Panc1 (cell line): ENCODE measurements at regions not wholly inside any gene's neighbourhood (a gene's known extent, or its start where the extent isn't known, plus 50 kb on each side); places are given as distances from the start of the nearest gene placed in this dataset.

ENCODE experiments used
- ATAC-seq: fragments of 200-7000 bp; cut with Tn5 transposase; 2 replicates; pipeline ENCODE4 v1.9.1; 2020; ENCODE audit warnings: mild to moderate bottlenecking, moderate library complexity
- BruUV-seq: library from RNA; stranded (reverse); fragments of 400-500 nt; replicated peaks from 2 replicates; lab custom pipeline; 2021; lab: Mats Ljungman, UMichigan
- CTCF ChIA-PET: fragments of 300-600 bp; sonication (Branson Sonifier 250); formaldehyde crosslinking; loops from one replicate; lab custom pipeline; 2022; ENCODE audit warnings: antibody characterized with exemption; lab: Charles Lee
- POLR2A ChIA-PET: fragments of 300-600 bp; sonication (Branson Sonifier 250); formaldehyde crosslinking; loops from one replicate; lab custom pipeline; 2022; ENCODE audit warnings: antibody characterized with exemption; lab: Charles Lee
- DNase-seq: peaks from one replicate; pipeline ENCODE4 v3.0.0-alpha.2; 2010; ENCODE audit warnings: low read depth, low spot score
- H3K27ac ChIP-seq: 2 replicates; pipeline ENCODE4 v1.5.1; 2011; ENCODE audit warnings: mild to moderate bottlenecking, low read length, inconsistent platforms
- H3K27me3 ChIP-seq: fragments of 200-500 bp; sonication (Bioruptor generic); 2 replicates; pipeline ENCODE4 v1.6.0; 2014; ENCODE audit warnings: low read length, inconsistent platforms; ENCODE audit not compliant: control insufficient read depth, insufficient read depth
- H3K36me3 ChIP-seq: fragments of 200-500 bp; sonication (Bioruptor generic); 2 replicates; pipeline ENCODE4 v1.5.1; 2014; ENCODE audit warnings: inconsistent platforms, mild to moderate bottlenecking, low read length, moderate library complexity; ENCODE audit not compliant: control insufficient read depth, insufficient read depth
- H3K4me1 ChIP-seq: 2 replicates; pipeline ENCODE4 v1.5.1; 2011; ENCODE audit warnings: inconsistent platforms, mild to moderate bottlenecking, low read length, moderate library complexity; ENCODE audit not compliant: control insufficient read depth, insufficient read depth
- H3K4me3 ChIP-seq, 2 experiments: 2 replicates each; pipeline ENCODE4 v1.5.1; 2011 to 2012; ENCODE audit warnings: low read depth in 2 of 2, low read length in 2 of 2, mild to moderate bottlenecking in 2 of 2, inconsistent platforms in 1 of 2, moderate library complexity in 1 of 2
- H3K9me3 ChIP-seq: fragments of 200-500 bp; sonication (Bioruptor generic); 2 replicates; pipeline ENCODE4 v1.5.1; 2014; ENCODE audit warnings: low read depth, mild to moderate bottlenecking, inconsistent platforms, low read length, moderate library complexity; ENCODE audit not compliant: control insufficient read depth, insufficient read depth
- CTCF ChIP-seq: fragments of 450-650 bp; IDR thresholded peaks from 2 replicates; pipeline ENCODE4 v1.5.1; 2017; ENCODE audit warnings: mild to moderate bottlenecking
- POLR2AphosphoS5 ChIP-seq: IDR thresholded peaks from 2 replicates; pipeline ENCODE4 v1.6.1; 2012; ENCODE audit warnings: mild to moderate bottlenecking, low read depth, low read length, moderate library complexity
- REST ChIP-seq, 2 experiments: IDR thresholded peaks; 2 replicates each; pipeline ENCODE4 v1.6.1; 2011 to 2012; ENCODE audit warnings: low read depth in 2 of 2, control low read depth in 1 of 2, low read length in 1 of 2, mild to moderate bottlenecking in 1 of 2, moderate library complexity in 1 of 2; ENCODE audit not compliant: insufficient read depth in 1 of 2
- SIN3A ChIP-seq: IDR thresholded peaks from 2 replicates; pipeline ENCODE4 v1.6.1; 2012; ENCODE audit warnings: low read depth, mild to moderate bottlenecking, low read length, moderate library complexity, borderline replicate concordance; ENCODE audit not compliant: insufficient read depth
- TCF7L2 ChIP-seq: IDR thresholded peaks from 2 replicates; pipeline ENCODE4 v1.6.1; 2011; ENCODE audit warnings: mild to moderate bottlenecking, low read depth, low read length, inconsistent platforms
- in situ Hi-C: cut with HindIII; loops from 2 replicates; pipeline ENCODE4 v1.10.0; 2016; ENCODE audit warnings: low sequenced_read_pairs, low pct_unique_long_range_greater_than_20kb
- intact Hi-C: fragments of 100-400 bp; cut with micrococcal nuclease; formaldehyde crosslinking; loops from one replicate; pipeline ENCODE4 v1.10.0; 2022; ENCODE audit not compliant: unreplicated experiment

GRCh38 chr17:69822314-69822875 lies 252.6 kb upstream of the KCNJ16 start:
- intact Hi-C loops (no loop called here), in situ Hi-C loops (no loop called here)
- no peak for TF ChIP-seq POLR2AphosphoS5
- no peak overlapping the region for H3K4me3 ChIP-seq
- no peaks in the 10 kb centered on the region for H3K36me3 ChIP-seq
- no peak overlapping the region for H3K27ac ChIP-seq
- DNase-seq, result no peak
- BruUV-seq, result no TSS peak
- H3K9me3 ChIP-seq, result no peaks in the 10 kb centered on the region
- ChIA-PET POLR2A (no interaction called here), CTCF (no interaction called here)
- H3K4me1 ChIP-seq, result no peaks in the 10 kb centered on the region
- no peaks in the 10 kb centered on the region for H3K27me3 ChIP-seq
- no peak for ATAC-seq

- POLR2A ChIA-PET, result no interaction called here
- H3K27me3 ChIP-seq, result no peaks in the 10 kb centered on the region
Measured at GRCh38 chr17:69828087-69828486, 246.9 kb upstream of the KCNJ16 start.

More at GRCh38 chr17:69828087-69828486, 246.9 kb upstream of the KCNJ16 start:
- no TSS peak for BruUV-seq
- TF ChIP-seq POLR2AphosphoS5 (no peak), TCF7L2 (no peak), SIN3A (no peak), REST (IDR thresholded peaks at IDR 0.05; ENCODE audit: insufficient read depth in 1 of 2, low read depth in 2 of 2, low read length in 1 of 2) (no peak), CTCF (no peak)
- H3K9me3 ChIP-seq, result no peaks in the 10 kb centered on the region
- no peaks in the 10 kb centered on the region for H3K4me1 ChIP-seq
- intact Hi-C loops (no loop called here), in situ Hi-C loops (no loop called here)
- ATAC-seq (no peak), DNase-seq (no peak)
- no peak overlapping the region for H3K27ac ChIP-seq
- no peak overlapping the region for H3K4me3 ChIP-seq
- CTCF ChIA-PET, result no interaction called here
- no peaks in the 10 kb centered on the region for H3K36me3 ChIP-seq
